ENCODE measurements at regions not wholly inside any gene's neighbourhood (a gene's known extent, or its start where the extent isn't known, plus 50 kb on each side); places are given as distances from the start of the nearest gene placed in this dataset.

DNA sequence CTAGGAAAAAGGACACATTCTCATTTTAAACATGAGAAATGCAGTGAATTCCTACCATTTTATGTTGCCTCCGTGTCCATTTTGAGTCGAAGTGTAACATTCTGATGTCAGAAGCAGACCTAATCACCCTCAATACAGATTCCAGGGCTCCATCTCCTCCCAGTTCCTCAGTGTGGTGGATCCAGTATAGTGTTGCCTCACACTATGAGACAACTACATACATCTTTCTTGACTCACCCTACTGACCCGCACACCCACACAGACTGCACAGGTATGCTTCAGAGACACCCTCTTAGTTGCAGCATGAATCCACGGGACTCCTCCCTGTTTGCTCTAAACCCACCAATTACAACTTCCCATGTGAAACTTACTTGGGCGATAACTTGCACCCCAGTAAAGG is 564.9 kb downstream of the SEMA5A start:
- TF ChIP-seq, protein P1, sequence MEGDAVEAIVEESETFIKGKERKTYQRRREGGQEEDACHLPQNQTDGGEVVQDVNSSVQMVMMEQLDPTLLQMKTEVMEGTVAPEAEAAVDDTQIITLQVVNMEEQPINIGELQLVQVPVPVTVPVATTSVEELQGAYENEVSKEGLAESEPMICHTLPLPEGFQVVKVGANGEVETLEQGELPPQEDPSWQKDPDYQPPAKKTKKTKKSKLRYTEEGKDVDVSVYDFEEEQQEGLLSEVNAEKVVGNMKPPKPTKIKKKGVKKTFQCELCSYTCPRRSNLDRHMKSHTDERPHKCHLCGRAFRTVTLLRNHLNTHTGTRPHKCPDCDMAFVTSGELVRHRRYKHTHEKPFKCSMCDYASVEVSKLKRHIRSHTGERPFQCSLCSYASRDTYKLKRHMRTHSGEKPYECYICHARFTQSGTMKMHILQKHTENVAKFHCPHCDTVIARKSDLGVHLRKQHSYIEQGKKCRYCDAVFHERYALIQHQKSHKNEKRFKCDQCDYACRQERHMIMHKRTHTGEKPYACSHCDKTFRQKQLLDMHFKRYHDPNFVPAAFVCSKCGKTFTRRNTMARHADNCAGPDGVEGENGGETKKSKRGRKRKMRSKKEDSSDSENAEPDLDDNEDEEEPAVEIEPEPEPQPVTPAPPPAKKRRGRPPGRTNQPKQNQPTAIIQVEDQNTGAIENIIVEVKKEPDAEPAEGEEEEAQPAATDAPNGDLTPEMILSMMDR (optimal IDR thresholded peaks at IDR 0.05 in 1 of 3, IDR thresholded peaks at IDR 0.05 in 1 of 3, conservative IDR thresholded peaks at IDR 0.05 in 1 of 3; ENCODE audit: extremely low read depth in 1 of 3, insufficient read depth in 2 of 3, low read length in 3 of 3): no peak
- TF ChIP-seq EZH2 (IDR thresholded peaks at IDR 0.05; ENCODE audit: low read length): no peak

Data from keratinocyte (primary cell).